GM23338 (cell line): ENCODE measurements at regions not wholly inside any gene's neighbourhood (a gene's known extent, or its start where the extent isn't known, plus 50 kb on each side); places are given as distances from the start of the nearest gene placed in this dataset.

ENCODE experiments used
- CREB1 ChIP-seq: fragments of 250-450 bp; sonication (Bioruptor Pico); IDR thresholded peaks from 2 replicates; pipeline ENCODE4 v1.5.0; 2020; ENCODE audit warnings: low read depth, mild to moderate bottlenecking, moderate library complexity
- EZH2 ChIP-seq: fragments of 200-600 bp; sonication (generic); IDR thresholded peaks from one replicate; pipeline ENCODE4 v1.8.0; 2017; ENCODE audit warnings: antibody characterized with exemption, mild to moderate bottlenecking, low read depth; ENCODE audit not compliant: unreplicated experiment
- EZH2phosphoT487 ChIP-seq: fragments of 200-600 bp; sonication (generic); IDR thresholded peaks from one replicate; pipeline ENCODE4 v1.8.1; 2018; ENCODE audit warnings: antibody characterized with exemption; ENCODE audit not compliant: unreplicated experiment
- POLR2AphosphoS5 ChIP-seq: IDR thresholded peaks from 2 replicates; pipeline ENCODE4 v1.6.1; 2016; ENCODE audit warnings: antibody characterized with exemption, low read depth
- STAT1 ChIP-seq: IDR thresholded peaks from one replicate; pipeline ENCODE4 v1.6.1; 2016; ENCODE audit warnings: antibody characterized with exemption; ENCODE audit not compliant: unreplicated experiment
- ZNF114 ChIP-seq: fragments of 250-450 bp; sonication (Bioruptor Pico); IDR thresholded peaks from 2 replicates; pipeline ENCODE4 v1.5.0; 2020; ENCODE audit warnings: mild to moderate bottlenecking, moderate library complexity
- TF ChIP-seq, protein P1 (sequence below): fragments of 250-450 bp; sonication (Bioruptor Pico); IDR thresholded peaks from 2 replicates; pipeline ENCODE4 v1.5.0; 2020; ENCODE audit warnings: mild to moderate bottlenecking, moderate library complexity
- TF ChIP-seq, protein P2 (sequence below): IDR thresholded peaks from 2 replicates; pipeline ENCODE4 v1.6.1; 2016; ENCODE audit warnings: antibody characterized with exemption
- TF ChIP-seq, protein P3 (sequence below), 2 experiments: fragments of 200-600 bp in 1 of 2; sonication (generic) in 1 of 2; conservative IDR thresholded peaks; 2 replicates each; pipeline versions ENCODE4 v1.5.1 to v1.6.1; 2016 to 2017; ENCODE audit warnings: antibody characterized with exemption in 2 of 2, low read depth in 2 of 2, mild to moderate bottlenecking in 2 of 2, moderate library complexity in 1 of 2

GRCh38 chr1:4526747-4527146, 127.7 kb upstream of the AJAP1 start (continued):
- TF ChIP-seq, protein P1, sequence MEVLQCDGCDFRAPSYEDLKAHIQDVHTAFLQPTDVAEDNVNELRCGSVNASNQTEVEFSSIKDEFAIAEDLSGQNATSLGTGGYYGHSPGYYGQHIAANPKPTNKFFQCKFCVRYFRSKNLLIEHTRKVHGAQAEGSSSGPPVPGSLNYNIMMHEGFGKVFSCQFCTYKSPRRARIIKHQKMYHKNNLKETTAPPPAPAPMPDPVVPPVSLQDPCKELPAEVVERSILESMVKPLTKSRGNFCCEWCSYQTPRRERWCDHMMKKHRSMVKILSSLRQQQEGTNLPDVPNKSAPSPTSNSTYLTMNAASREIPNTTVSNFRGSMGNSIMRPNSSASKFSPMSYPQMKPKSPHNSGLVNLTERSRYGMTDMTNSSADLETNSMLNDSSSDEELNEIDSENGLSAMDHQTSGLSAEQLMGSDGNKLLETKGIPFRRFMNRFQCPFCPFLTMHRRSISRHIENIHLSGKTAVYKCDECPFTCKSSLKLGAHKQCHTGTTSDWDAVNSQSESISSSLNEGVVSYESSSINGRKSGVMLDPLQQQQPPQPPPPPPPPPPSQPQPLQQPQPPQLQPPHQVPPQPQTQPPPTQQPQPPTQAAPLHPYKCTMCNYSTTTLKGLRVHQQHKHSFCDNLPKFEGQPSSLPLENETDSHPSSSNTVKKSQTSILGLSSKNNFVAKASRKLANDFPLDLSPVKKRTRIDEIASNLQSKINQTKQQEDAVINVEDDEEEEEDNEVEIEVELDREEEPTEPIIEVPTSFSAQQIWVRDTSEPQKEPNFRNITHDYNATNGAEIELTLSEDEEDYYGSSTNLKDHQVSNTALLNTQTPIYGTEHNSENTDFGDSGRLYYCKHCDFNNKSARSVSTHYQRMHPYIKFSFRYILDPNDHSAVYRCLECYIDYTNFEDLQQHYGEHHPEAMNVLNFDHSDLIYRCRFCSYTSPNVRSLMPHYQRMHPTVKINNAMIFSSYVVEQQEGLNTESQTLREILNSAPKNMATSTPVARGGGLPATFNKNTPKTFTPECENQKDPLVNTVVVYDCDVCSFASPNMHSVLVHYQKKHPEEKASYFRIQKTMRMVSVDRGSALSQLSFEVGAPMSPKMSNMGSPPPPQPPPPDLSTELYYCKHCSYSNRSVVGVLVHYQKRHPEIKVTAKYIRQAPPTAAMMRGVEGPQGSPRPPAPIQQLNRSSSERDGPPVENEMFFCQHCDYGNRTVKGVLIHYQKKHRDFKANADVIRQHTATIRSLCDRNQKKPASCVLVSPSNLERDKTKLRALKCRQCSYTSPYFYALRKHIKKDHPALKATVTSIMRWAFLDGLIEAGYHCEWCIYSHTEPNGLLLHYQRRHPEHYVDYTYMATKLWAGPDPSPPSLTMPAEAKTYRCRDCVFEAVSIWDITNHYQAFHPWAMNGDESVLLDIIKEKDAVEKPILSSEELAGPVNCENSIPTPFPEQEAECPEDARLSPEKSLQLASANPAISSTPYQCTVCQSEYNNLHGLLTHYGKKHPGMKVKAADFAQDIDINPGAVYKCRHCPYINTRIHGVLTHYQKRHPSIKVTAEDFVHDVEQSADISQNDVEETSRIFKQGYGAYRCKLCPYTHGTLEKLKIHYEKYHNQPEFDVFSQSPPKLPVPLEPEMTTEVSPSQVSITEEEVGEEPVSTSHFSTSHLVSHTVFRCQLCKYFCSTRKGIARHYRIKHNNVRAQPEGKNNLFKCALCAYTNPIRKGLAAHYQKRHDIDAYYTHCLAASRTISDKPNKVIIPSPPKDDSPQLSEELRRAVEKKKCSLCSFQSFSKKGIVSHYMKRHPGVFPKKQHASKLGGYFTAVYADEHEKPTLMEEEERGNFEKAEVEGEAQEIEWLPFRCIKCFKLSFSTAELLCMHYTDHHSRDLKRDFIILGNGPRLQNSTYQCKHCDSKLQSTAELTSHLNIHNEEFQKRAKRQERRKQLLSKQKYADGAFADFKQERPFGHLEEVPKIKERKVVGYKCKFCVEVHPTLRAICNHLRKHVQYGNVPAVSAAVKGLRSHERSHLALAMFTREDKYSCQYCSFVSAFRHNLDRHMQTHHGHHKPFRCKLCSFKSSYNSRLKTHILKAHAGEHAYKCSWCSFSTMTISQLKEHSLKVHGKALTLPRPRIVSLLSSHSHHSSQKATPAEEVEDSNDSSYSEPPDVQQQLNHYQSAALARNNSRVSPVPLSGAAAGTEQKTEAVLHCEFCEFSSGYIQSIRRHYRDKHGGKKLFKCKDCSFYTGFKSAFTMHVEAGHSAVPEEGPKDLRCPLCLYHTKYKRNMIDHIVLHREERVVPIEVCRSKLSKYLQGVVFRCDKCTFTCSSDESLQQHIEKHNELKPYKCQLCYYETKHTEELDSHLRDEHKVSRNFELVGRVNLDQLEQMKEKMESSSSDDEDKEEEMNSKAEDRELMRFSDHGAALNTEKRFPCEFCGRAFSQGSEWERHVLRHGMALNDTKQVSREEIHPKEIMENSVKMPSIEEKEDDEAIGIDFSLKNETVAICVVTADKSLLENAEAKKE (CRISPR knock-in tag), result no peak
- no peak for TF ChIP-seq EZH2phosphoT487
- no peak for TF ChIP-seq ZNF114 (CRISPR knock-in tag)
- no peak for TF ChIP-seq POLR2AphosphoS5
- TF ChIP-seq CREB1 (CRISPR knock-in tag), result no peak
- TF ChIP-seq, protein P2, sequence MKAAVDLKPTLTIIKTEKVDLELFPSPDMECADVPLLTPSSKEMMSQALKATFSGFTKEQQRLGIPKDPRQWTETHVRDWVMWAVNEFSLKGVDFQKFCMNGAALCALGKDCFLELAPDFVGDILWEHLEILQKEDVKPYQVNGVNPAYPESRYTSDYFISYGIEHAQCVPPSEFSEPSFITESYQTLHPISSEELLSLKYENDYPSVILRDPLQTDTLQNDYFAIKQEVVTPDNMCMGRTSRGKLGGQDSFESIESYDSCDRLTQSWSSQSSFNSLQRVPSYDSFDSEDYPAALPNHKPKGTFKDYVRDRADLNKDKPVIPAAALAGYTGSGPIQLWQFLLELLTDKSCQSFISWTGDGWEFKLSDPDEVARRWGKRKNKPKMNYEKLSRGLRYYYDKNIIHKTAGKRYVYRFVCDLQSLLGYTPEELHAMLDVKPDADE, result no peak
- no peak for TF ChIP-seq STAT1
- TF ChIP-seq EZH2, result no peak
- TF ChIP-seq, protein P3, sequence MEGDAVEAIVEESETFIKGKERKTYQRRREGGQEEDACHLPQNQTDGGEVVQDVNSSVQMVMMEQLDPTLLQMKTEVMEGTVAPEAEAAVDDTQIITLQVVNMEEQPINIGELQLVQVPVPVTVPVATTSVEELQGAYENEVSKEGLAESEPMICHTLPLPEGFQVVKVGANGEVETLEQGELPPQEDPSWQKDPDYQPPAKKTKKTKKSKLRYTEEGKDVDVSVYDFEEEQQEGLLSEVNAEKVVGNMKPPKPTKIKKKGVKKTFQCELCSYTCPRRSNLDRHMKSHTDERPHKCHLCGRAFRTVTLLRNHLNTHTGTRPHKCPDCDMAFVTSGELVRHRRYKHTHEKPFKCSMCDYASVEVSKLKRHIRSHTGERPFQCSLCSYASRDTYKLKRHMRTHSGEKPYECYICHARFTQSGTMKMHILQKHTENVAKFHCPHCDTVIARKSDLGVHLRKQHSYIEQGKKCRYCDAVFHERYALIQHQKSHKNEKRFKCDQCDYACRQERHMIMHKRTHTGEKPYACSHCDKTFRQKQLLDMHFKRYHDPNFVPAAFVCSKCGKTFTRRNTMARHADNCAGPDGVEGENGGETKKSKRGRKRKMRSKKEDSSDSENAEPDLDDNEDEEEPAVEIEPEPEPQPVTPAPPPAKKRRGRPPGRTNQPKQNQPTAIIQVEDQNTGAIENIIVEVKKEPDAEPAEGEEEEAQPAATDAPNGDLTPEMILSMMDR (conservative IDR thresholded peaks at IDR 0.05; ENCODE audit: low read depth in 2 of 2), result no peak
